Activated B cell treated with CpG ODN at 0.5 μM for 24 hours (primary cell): ENCODE measurements at regions not wholly inside any gene's neighbourhood (a gene's known extent, or its start where the extent isn't known, plus 50 kb on each side); places are given as distances from the start of the nearest gene placed in this dataset.

Source experiments
- ATAC-seq: fragments of 200-7000 bp; cut with Tn5 transposase; one replicate; pipeline ENCODE4 v1.10.0; 2021; ENCODE audit warnings: low read depth, mild to moderate bottlenecking, moderate library complexity
- CTCF ChIA-PET: fragments of 350-600 bp; sonication (Branson Sonifier 250); formaldehyde crosslinking; loops from one replicate; lab custom pipeline; 2021; ENCODE audit warnings: antibody characterized with exemption; lab: Charles Lee
- POLR2A ChIA-PET: fragments of 350-600 bp; sonication (Branson Sonifier 250); formaldehyde crosslinking; loops from one replicate; lab custom pipeline; 2021; ENCODE audit warnings: antibody characterized with exemption; lab: Charles Lee
- DNase-seq: peaks from one replicate; pipeline ENCODE4 v3.0.0; 2022
- H3K27ac Mint-ChIP-seq: one replicate; pipeline ENCODE4 v1.8.0; 2020; ENCODE audit warnings: mixed read lengths
- H3K27me3 Mint-ChIP-seq: one replicate; pipeline ENCODE4 v1.8.0; 2021; ENCODE audit warnings: mixed read lengths
- H3K36me3 Mint-ChIP-seq: one replicate; pipeline ENCODE4 v1.8.0; 2021; ENCODE audit warnings: low read depth, mixed read lengths
- H3K4me1 Mint-ChIP-seq: one replicate; pipeline ENCODE4 v1.8.0; 2021; ENCODE audit warnings: mixed read lengths
- H3K4me3 Mint-ChIP-seq: one replicate; pipeline ENCODE4 v1.8.0; 2020; ENCODE audit warnings: mild to moderate bottlenecking, mixed read lengths
- H3K9me3 Mint-ChIP-seq: one replicate; pipeline ENCODE4 v1.8.0; 2020; ENCODE audit warnings: mixed read lengths
- intact Hi-C: fragments of 100-400 bp; cut with micrococcal nuclease; formaldehyde crosslinking; loops from one replicate; pipeline ENCODE4 v1.15.1; 2024
- TF ChIP-seq, protein P1 (sequence below): fragments of 200-600 bp; IDR thresholded peaks from one replicate; pipeline ENCODE4 v1.8.0; 2022; ENCODE audit warnings: antibody characterized with exemption, mild to moderate bottlenecking

DNA sequence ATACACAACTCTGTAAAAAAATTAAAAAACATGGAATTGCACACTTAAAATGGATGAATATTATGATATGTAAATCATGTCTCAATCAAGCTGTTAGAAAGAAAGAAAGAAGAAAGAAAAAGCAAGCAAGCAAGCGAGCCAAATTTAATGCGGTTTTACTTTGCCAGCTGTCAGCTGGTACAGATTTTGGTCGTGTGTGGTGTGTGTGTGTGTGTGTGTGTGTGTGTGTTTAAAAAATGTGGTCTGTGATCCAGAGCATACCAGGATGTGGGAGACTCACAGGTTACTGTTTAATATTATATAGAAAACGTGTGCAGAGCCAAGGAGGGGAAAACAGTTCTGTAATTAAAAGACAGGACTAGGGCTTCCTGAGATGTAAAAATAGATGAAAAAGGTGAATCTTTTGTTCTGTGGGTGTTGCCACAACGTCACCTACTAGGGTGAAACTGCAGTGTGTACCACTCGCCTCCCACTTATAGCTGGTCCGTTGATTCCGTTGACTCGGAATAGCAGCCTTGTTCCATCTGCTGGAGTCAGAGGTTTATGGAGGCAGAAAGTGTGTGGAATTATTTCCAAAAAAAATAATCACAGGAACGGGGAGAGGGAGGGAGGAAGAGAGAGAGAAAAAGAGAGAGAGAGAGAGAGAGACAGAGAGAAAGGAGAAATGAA, 197.7 kb downstream of the BCAS1 start:
- Mint-ChIP-seq H3K4me1 (peaks cover 41% of the 10 kb centered on the region), H3K27ac (peak overlapping the region; percentile 93), H3K36me3 (no peaks in the 10 kb centered on the region), H3K9me3 (no peaks in the 10 kb centered on the region), H3K27me3 (no peaks in the 10 kb centered on the region), H3K4me3 (peak overlapping the region; percentile 80)
- DNase-seq (no peak), ATAC-seq (peak; percentile 34)
- CTCF ChIA-PET, result interaction anchor here (0.6 to 2.3 kb wide), 18 partner anchors 19 to 294 kb away, joined by 3 to 32 read pairs (median 4); no protein-coding TSS in a partner anchor
- POLR2A ChIA-PET, result interaction anchor here (0.6 to 2.0 kb wide), 17 partner anchors 9 to 287 kb away, joined by 3 to 14 read pairs (median 5); partner anchors contain the start of gene ZNF217
- intact Hi-C loops, result loop anchor here (1.0 kb wide), 1 partner anchor 43 kb away; no protein-coding TSS in a partner anchor
- TF ChIP-seq, protein P1, sequence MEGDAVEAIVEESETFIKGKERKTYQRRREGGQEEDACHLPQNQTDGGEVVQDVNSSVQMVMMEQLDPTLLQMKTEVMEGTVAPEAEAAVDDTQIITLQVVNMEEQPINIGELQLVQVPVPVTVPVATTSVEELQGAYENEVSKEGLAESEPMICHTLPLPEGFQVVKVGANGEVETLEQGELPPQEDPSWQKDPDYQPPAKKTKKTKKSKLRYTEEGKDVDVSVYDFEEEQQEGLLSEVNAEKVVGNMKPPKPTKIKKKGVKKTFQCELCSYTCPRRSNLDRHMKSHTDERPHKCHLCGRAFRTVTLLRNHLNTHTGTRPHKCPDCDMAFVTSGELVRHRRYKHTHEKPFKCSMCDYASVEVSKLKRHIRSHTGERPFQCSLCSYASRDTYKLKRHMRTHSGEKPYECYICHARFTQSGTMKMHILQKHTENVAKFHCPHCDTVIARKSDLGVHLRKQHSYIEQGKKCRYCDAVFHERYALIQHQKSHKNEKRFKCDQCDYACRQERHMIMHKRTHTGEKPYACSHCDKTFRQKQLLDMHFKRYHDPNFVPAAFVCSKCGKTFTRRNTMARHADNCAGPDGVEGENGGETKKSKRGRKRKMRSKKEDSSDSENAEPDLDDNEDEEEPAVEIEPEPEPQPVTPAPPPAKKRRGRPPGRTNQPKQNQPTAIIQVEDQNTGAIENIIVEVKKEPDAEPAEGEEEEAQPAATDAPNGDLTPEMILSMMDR, result no peak

DNA sequence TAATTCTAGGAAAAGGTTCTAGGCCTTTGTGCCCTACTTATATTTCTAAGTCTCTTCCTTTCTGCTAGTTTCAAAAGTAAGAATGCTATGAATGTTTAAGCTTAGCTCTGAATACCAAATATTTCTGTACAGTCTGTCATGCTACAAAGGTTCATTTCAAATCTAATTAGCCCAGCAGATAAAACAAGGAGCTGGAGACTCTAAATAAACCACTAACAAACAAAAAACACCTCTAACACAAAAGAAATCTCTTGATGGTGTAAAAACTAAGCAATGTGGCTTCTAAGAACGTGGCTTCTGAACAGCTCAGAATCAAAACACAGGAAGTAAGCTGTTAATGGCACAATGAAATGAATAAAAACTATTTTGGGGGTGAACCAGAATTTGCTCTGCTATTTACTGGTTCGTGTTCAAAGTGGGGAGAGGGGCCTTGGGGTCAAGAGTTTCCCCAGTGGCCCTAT, 198.3 kb downstream of the BCAS1 start:
- H3K27me3 Mint-ChIP-seq, result no peaks in the 10 kb centered on the region
- H3K36me3 Mint-ChIP-seq, result no peaks in the 10 kb centered on the region
- H3K9me3 Mint-ChIP-seq, result no peaks in the 10 kb centered on the region
- H3K27ac Mint-ChIP-seq, result peak overlapping the region; percentile 93
- POLR2A ChIA-PET, result interaction anchor here (0.5 to 2.0 kb wide), 17 partner anchors 9 to 287 kb away, joined by 3 to 14 read pairs (median 4); partner anchors contain the start of gene ZNF217
- TF ChIP-seq, protein P1, result no peak
- peak overlapping the region; percentile 80 for H3K4me3 Mint-ChIP-seq
- intact Hi-C loops, result loop anchor here (1.0 kb wide), 1 partner anchor 43 kb away; no protein-coding TSS in a partner anchor
- CTCF ChIA-PET, result interaction anchor here (0.6 to 2.3 kb wide), 16 partner anchors 19 to 293 kb away, joined by 3 to 32 read pairs (median 4); no protein-coding TSS in a partner anchor
- peaks cover 47% of the 10 kb centered on the region for H3K4me1 Mint-ChIP-seq
- ATAC-seq, result no peak
- no peak for DNase-seq

DNA sequence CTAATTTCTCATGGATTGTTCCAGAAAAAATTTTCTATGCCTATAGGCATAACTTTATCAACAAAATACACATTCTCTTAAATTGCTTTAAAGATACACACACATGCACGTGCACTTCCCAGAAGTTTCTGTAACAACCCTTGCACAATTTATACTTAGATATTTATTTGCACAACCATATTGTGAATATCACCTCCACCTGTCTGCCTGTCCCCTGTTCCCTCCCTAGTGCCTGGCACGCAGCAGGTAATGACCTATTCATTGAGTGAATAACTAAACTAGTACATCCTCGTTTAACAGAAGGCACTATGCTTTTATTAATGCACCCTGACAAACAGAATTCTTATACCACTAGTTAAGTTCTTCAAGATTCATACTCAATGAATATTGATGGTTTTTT, 198.9 kb downstream of the BCAS1 start:
- Mint-ChIP-seq H3K27ac (peak overlapping the region; percentile 93), H3K27me3 (no peaks in the 10 kb centered on the region), H3K36me3 (no peaks in the 10 kb centered on the region), H3K4me3 (no peak overlapping the region), H3K4me1 (peaks cover 52% of the 10 kb centered on the region), H3K9me3 (no peaks in the 10 kb centered on the region)
- TF ChIP-seq, protein P1, result no peak
- no peak for DNase-seq
- ChIA-PET CTCF (interaction anchor here (0.9 to 2.3 kb wide), 14 partner anchors 20 to 293 kb away, joined by 3 to 32 read pairs (median 4); no protein-coding TSS in a partner anchor), POLR2A (interaction anchor here (0.5 to 2.0 kb wide), 9 partner anchors 10 to 286 kb away, joined by 3 to 14 read pairs (median 4); partner anchors contain the start of gene ZNF217)
- no peak for ATAC-seq
- intact Hi-C loops, result no loop called here

DNA sequence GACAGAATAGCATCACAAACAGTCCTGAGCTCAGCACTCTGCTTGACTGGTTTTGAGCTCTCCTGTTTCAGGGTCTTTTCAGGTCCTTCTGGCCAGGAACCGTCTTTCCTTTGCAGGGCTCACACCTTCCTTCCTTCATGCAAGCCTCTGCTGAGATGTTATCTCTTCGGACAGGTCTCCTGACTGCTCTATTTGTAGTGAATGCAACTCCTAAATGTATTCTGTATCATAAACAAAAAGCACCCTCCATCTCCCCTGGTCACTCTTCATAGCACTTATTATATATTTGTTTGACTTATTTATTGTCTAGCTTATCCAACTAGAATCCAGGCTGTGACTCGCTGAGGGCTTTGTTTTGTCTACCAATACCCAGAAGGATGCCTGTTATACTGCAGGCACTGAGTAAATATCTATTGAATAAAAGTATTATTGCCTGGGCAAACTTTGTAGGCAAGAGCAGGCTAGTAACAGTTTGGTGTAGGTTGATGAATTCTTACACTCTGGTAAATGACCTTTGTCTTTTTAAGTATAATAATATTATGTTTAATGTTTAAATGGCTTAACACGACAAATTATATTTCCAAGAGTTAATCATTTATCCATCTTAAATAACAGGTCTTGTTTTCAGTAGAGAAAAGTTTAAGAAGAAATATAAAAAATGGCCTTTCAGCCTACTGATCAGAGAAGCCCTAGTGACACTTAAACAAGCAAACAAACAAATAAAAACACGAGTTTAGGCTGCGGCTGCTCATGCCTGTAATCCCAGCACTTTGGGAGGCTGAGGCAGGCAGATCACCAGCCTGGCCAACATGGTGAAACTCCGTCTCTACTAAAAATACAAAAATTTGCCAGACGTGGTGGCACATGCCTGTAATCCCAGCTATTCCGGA, 199.7 kb downstream of the BCAS1 start:
- ChIA-PET POLR2A (interaction anchor here (0.6 to 1.3 kb wide), 4 partner anchors 45 to 291 kb away, joined by 3 to 4 read pairs (median 3); no protein-coding TSS in a partner anchor), CTCF (interaction anchor here (0.7 to 1.6 kb wide), 15 partner anchors 8 to 292 kb away, joined by 3 to 9 read pairs (median 3); no protein-coding TSS in a partner anchor)
- Mint-ChIP-seq H3K4me3 (no peak overlapping the region), H3K4me1 (peaks cover 61% of the 10 kb centered on the region), H3K9me3 (no peaks in the 10 kb centered on the region), H3K27me3 (no peaks in the 10 kb centered on the region), H3K36me3 (no peaks in the 10 kb centered on the region), H3K27ac (peak overlapping the region; percentile 85)
- no peak for DNase-seq
- TF ChIP-seq, protein P1, result no peak
- ATAC-seq, result no peak
- intact Hi-C loops, result loop anchor here (1.0 kb wide), 1 partner anchor 457 kb away; no protein-coding TSS in a partner anchor
